Limb (tissue), 2 donors: ENCODE measurements at regions not wholly inside any gene's neighbourhood (a gene's known extent, or its start where the extent isn't known, plus 50 kb on each side); places are given as distances from the start of the nearest gene placed in this dataset.
A peak's percentile ranks its signal among the peaks of the same experiment; 100 is the strongest.
"Not testable (repeated sequence)": the region's sequence is repeated elsewhere in the genome, so short reads cannot be mapped to it uniquely, and the experiment has no call there.

Experiments
- DNase-seq, 2 donors: peaks; one replicate each; pipeline ENCODE4 v3.0.0-alpha.2; 2016; ENCODE audit errors: extremely low spot score in 2 of 2

- DNase-seq: no peak
These were observed 96.5 kb downstream of the PPIAL4G start for GRCh38 chr1:148386617-148387016.

DNA sequence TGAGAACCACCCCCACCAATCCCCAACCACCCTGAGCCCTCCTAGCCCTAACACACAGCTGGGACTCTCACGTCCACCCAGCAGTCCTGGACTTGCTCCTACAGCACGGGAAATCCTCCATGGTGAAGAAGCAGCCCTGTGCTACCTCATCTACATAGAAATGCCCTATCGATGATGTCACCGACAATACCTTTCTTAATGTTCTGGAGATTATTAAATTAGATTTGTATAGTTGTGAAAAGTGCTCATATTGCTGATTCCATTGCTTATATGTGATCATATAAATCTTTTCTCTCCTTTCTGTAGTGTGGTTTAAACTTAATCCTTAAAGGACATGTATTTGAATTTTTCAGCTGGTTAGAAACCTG lies 97.1 kb downstream of the PPIAL4G start:
- not testable (repeated sequence) for DNase-seq

- no peak for DNase-seq
These were observed 97.6 kb downstream of the PPIAL4G start for GRCh38 chr1:148385371-148386030.

- no peak for DNase-seq
These were observed 99.1 kb downstream of the PPIAL4G start for GRCh38 chr1:148383966-148384365.

DNA sequence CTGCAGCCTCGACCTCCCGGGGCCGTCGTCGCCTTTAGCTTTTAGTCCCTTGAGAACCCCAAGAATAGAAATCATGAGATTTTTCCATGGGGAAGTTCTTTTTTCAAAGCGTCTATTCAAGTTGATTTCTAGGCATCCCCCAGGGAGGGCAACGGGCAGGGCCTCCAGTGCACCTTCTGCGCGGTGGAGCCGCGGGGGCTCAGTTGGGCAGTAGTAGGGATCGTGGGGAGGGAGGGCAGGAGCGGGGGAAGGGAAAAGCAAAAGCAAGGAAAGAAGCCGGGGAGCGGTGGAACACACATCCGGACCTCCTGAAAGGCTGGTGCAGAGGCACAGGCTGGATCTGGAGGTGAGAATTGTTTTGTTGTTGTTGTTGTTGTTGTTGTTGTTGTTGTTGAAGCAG lies 103.4 kb downstream of the PPIAL4G start:
- no peak for DNase-seq

- no peak for DNase-seq
These were observed 104.0 kb downstream of the PPIAL4G start for GRCh38 chr1:148379170-148379500.

DNA sequence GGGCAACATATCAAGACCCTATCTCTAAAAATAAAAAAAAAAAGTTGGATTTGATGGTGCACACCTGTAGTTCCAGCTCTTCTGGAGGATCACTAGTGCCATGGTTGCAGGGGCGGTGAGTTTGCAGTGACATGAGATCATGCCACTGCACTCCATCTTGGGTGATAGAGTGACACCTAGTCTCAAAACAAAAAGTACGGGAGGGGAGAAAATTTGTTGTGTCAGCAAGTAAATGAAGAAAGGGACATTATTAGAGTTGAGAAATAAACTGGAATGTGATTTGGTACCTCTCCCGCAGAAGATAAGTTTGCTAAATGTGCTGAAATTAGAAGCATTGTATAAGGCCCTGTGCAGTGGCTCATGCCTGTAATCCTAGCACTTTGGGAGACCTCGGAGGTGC lies 105.1 kb downstream of the PPIAL4G start:
- not testable (repeated sequence) for DNase-seq

- not testable (repeated sequence) for DNase-seq
These were observed 106.1 kb downstream of the PPIAL4G start for GRCh38 chr1:148377045-148377444.

DNA sequence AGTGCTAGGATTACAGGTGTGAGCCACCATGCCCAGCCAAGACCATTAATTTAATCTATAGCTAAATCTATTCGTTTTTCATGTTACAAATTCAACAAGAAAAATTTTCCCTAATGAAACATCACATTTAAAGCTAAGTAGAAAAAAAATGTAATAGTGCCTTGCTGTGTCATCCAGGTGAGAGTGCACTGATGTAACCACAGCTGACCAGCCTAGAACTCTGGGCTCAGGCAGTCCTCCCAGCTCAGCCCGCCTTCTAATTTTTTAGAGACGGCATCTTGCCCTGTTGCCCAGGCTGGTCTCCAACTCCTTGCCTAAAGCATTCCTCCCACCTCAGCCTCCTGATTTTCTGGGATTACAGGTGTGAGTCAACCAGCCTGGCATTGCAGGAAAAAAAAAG lies 109.0 kb downstream of the PPIAL4G start:
- DNase-seq: no peak

- no peak for DNase-seq
These were observed 109.7 kb downstream of the PPIAL4G start for GRCh38 chr1:148373192-148373925.

GRCh38 chr1:148372731-148373130 lies 110.4 kb downstream of the PPIAL4G start:
- no peak for DNase-seq

GRCh38 chr1:148372051-148372726 lies 110.9 kb downstream of the PPIAL4G start:
- DNase-seq: not testable (repeated sequence)

DNA sequence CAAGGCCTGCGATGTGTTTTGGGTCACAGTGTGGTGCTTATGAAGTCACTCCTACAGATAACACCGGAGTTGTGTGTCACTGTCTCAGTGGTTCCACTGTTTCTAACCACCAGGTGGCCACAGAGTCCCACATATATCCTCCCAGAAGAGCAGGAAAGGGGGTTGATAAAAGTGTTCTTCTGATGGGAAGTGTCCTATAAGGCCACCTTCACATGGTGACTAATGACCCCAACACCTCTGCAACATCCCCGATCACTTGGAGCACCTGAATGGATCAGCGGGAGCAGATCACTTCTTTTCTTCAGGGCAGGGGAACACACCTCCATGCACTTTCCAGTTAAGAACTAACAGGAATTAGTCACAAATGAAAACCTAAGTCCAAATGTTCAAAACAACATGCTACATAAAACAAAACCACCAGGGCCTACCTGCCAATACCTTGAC lies 111.5 kb downstream of the PPIAL4G start:
- DNase-seq: peak; percentile 62 to 75

- not testable (repeated sequence) for DNase-seq
These were observed 112.4 kb downstream of the PPIAL4G start for GRCh38 chr1:148370661-148371060.

GRCh38 chr1:148367596-148367995 lies 115.5 kb downstream of the PPIAL4G start:
- no peak for DNase-seq

DNA sequence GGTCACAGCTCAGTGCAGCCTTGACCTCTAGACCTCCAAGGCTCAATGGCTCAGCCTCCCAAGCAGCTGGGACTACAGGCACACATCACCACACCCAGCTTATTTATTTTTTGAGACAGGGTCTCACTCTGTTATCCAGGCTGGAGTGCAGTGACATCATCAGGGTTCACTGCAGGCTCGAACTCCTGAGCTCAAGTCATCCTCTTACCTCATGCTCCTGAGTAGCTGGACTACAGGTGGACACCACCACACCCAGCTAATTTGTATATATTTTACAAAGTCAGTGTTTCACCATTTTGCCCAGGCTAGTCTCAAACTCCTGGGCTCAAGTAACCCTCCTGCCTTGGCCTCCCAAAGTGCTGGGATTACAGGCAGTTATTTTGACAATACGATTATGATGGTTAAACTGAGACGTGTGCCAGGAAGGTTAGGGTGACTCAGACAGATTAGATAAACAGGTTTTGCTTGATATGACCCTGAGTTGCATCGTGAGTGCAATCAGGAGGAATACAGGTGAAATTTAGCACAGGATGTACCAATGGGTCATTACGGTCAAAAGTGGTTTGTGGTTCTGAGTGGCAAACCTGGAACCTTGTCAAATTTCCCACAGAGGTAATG lies 116.9 kb downstream of the PPIAL4G start:
- DNase-seq: not testable (repeated sequence)

DNA sequence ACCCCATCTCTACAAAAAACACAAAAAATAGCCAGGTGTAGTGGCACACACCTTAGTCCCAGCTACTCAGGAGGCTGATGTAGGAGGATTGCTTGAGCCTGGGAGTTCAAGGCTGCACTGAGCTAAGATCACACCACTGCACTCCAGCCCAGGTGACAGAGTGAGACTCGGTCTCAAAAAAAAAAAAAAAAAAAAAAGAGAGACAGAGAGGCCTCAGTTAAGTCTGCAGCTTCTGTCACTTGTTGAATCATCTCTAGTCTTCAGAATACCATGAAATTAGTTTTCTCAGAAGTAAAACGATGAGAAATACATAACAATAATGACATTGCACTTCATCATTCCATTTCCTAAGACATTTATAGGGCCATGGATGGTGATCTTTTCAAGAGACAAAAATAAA lies 118.0 kb downstream of the PPIAL4G start:
- DNase-seq: not testable (repeated sequence)

DNA sequence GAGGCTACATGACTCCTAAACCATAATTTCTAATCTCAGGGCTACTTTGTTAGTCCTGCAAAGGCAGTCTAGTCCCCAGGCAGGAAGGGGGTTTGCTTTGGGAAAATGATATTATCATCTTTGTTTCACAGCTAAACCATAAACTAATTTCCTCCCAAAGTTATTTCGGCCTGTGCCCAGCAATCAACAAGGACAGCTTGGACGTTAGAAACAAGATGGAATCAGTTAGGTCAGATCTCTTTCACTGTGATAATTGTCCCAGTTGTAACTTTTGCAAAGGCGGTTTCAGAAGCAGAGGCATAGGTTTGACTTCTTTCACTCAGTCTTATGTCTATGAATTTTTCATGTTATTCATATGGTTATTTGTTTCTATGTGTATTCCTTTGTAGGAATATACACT lies 119.1 kb downstream of the PPIAL4G start:
- not testable (repeated sequence) for DNase-seq

- DNase-seq: no peak
These were observed 119.7 kb downstream of the PPIAL4G start for GRCh38 chr1:148363439-148363810.

- DNase-seq: peak in 1 of 2 donors; percentile 69
These were observed 120.3 kb downstream of the PPIAL4G start for GRCh38 chr1:148362626-148363438.

- DNase-seq: no peak
These were observed 120.9 kb downstream of the PPIAL4G start for GRCh38 chr1:148362216-148362611.
